ENCODE measurements at regions not wholly inside any gene's neighbourhood (a gene's known extent, or its start where the extent isn't known, plus 50 kb on each side); places are given as distances from the start of the nearest gene placed in this dataset.

GRCh38 chr2:196384729-196385128, 213.4 kb upstream of the STK17B start:
- no peak for DNase-seq (ENCODE audit: low read depth in 1 of 2, low spot score in 1 of 2)

DNA sequence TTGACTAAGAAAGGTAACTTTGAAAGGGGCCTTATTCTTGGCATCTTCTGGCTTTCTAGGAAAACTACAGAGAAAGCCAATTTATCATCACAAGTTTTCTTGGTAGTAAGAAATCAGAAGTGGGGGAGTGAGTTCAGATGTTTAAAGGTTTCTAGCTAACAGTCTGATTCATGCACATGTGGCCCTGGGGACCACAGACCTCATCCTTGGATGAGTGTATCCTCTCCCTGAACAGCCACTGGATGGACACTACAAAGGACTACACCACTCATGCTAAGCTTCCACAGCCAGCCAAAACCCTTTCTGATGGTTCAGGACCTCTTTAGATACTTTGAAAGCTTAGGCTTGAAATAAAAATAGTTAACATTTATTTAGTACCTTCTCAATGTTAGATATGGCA, 218.3 kb upstream of the STK17B start:
- DNase-seq (ENCODE audit: low read depth in 1 of 2, low spot score in 1 of 2), result no peak

GRCh38 chr2:196390243-196391148, 219.1 kb upstream of the STK17B start:
- no peak for DNase-seq (ENCODE audit: low read depth in 1 of 2, low spot score in 1 of 2)

DNA sequence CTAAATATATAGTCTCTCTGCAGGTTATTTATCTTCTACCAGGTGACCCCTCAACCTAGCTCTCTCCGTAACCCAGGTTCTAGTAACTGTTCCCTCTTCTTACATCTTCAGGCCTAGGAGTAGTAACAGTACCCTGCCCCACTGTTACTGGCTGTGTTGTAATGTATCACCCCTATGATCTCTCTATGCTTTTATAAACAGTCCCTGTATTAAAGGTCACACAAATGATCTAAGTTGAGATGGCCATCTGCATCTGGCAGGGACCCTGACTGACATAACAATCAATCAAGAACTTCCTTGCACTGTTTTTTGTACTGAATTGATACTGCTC, 219.7 kb upstream of the STK17B start:
- no peak for DNase-seq (ENCODE audit: low read depth in 1 of 2, low spot score in 1 of 2)

DNA sequence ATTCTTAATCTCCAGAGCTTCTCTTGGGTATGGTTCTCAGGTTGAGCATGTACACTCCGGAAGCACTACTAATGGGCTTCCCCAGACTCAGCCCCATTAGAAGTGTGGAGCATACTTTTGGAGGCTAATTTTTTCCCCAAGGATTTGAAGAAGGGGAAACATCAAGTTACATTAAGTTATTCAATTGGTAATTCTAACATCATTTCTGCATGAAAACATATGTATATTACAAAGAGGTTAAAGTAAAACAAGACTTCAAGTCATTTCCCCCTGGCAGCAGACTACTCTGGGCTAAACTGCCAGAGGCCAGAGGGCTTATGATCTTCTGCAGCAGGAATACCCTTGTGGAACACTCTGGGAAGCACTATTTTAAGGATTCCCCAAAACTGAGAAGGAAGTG, 227.7 kb upstream of the STK17B start:
- no peak for DNase-seq (ENCODE audit: low read depth in 1 of 2, low spot score in 1 of 2)

GRCh38 chr2:196399722-196400691, 228.6 kb upstream of the STK17B start:
- DNase-seq (ENCODE audit: low read depth in 1 of 2, low spot score in 1 of 2), result no peak

DNA sequence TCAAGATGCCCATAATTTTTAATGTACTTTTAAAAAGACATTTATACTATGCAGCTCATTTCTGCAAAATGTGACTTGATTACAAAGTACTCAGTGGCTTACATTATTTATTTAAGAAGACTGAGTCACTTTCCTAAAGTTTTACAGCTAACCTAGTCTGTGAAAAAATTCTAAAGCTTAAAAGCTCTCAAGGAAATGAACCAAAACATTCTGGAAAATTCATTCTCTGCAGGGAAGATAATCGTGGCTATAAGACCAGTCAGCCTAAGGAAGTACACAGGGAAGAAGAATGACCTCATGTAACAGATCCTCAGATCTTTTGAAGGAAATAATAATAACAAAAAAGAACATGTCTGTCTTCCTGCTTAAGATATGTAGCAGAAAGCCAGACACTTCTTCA, 232.1 kb upstream of the STK17B start:
- no peak for DNase-seq (ENCODE audit: low read depth in 1 of 2, low spot score in 1 of 2)

GRCh38 chr2:196404276-196404675, 232.9 kb upstream of the STK17B start:
- DNase-seq (ENCODE audit: low read depth in 1 of 2, low spot score in 1 of 2), result no peak

- no peak for DNase-seq (ENCODE audit: low read depth in 1 of 2, low spot score in 1 of 2)
Observed at GRCh38 chr2:196407675-196408264, 231.7 kb upstream of the CCDC150 start.

DNA sequence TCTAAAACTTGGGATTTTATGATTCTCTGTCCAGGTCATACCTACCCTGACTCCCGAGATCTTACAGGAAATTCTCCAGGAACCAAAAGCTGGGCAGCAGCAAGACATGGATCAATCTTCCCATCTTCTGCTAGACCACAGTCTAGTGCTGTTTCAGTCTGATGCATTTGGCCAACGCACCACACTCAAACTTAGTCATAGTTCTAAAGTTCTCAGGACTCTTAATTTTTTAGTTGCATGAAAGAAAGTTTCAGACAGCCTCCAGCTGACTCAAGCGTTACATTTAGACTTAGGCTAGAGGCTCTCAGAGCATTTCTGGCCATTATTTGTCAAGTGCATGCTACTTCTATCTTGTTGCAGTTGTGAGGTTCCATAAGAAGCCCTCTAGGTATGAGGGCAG, 230.1 kb upstream of the CCDC150 start:
- DNase-seq (ENCODE audit: low read depth in 1 of 2, low spot score in 1 of 2), result no peak

DNA sequence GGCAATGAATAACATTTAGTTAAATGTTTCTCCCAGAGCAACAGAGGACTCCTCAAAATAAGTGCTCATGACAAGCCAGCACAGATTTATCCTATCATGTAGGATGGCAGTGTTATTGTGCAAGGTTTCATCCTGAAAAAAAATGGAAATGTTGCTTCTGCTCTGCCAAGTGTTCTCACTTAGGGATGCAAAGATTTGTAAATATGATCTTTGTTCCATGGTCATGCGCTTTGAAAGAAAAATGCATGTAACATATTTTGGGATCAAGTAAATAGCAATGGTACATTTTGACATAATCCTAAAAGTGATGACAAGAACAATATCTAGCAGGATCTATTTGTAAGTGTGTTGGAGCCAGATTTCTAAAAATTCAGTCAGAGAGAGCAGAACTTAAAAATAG, 229.5 kb upstream of the CCDC150 start:
- DNase-seq (ENCODE audit: low read depth in 1 of 2, low spot score in 1 of 2), result no peak

DNA sequence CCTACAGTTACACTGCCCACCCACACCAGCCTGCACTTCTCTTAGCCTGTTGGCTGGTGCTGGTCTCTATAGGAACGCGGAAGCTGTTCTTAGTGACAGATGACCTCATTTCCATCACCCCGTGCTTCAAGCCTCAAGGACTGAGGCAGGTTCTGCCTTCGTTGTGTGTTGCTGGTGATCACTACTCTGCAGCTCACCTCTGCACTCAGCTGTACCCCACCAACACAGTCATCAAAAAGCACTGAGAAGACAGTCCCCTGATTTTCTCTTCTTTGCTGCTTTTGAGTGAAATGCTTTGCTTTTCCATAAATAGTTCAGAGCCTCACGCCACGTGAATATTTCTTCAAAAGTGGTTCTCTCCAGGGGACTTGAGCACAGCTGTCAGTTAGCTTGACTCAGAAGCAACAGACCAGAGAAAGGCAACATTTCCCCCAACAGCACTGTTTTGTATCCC, 225.7 kb upstream of the CCDC150 start:
- no peak for DNase-seq (ENCODE audit: low read depth in 1 of 2, low spot score in 1 of 2)

GRCh38 chr2:196415384-196415783, 224.1 kb upstream of the CCDC150 start:
- no peak for DNase-seq (ENCODE audit: low read depth in 1 of 2, low spot score in 1 of 2)

DNA sequence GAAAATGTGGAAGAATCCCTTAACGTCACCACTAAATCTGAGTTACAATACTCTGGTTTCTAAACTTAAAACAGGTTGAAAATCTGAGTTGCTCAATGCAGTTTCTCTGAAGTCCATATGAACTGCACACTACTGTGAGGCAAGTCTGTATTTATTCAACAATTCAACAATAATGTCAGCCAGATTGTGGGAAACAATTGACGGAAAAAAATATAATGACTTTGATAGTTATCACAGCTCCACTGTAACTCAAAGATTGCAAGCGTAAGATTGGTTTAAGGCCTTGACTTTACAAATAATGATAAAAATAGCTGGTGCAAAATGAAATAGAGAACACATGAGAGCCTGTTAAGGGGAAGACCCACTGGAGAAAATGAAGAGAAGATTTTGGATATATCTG, 219.4 kb upstream of the CCDC150 start:
- no peak for DNase-seq (ENCODE audit: low read depth in 1 of 2, low spot score in 1 of 2)

DNA sequence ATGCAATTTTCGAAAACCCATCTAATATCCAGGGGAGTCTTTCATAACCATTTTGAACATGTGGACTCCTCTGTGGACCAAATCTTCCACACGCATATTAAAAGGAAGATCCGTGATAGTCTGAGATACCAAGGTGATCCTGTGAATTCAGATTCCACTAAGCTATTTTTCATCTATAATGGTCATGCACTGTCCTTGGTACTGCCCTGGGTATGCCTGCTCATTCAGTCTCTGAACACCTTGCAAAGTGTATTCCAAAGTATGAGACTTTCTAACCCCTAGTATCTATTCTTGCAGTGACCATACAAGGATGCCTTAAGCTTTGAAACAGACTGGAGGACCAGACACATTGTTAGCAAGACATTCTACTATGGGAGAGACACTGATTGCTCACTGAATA, 217.6 kb upstream of the CCDC150 start:
- no peak for DNase-seq (ENCODE audit: low read depth in 1 of 2, low spot score in 1 of 2)

DNA sequence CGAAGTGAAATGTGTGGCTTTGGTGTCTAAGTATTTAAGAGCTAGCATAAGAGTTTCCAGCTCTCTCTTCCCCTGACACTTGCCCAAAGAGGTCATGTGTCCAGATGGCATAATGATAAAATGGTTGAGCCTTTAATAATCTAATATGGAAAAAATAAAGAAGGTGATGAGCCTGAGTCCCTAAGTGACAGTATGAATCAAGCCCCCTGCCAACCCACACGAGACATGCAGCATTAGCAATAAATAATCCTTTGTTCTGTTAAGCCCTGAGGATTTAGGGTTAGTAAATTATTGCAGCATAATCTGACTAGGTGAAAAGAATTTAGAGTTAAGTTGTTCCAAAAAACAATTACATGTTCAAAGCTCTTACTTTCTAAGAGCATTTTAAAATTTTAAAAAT, 217.2 kb upstream of the CCDC150 start:
- no peak for DNase-seq (ENCODE audit: low read depth in 1 of 2, low spot score in 1 of 2)

GRCh38 chr2:196426122-196426521, 213.4 kb upstream of the CCDC150 start:
- no peak for DNase-seq (ENCODE audit: low read depth in 1 of 2, low spot score in 1 of 2)

DNA sequence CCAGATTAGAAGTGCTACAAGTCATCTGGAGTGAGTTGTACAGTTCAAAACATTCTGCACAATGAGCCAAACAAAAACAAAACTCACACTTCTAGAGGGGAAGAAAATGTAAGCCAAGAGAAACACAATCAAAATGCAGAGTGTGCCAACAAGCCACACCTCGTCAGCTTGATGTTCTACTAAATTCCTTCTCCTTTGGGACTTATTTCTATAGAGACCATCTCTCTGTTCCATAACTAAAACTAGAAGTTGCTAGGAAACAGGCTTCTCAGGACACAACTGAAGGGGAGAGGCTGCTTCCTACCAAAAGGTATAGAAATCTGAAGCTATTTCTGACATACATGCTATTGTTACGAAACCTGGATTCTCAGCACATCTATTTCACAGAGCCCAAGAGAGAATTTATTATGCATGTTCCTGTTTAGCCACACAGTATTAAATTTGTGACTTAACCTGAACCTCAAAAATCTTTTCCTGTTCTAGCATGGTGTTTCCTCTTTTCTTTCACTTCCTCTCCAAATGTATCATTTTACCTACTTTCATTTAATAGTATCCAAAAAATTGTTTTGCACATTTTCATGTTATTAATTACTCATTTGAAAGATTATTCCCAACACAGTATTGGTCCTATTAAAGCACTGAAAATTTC, 211.4 kb upstream of the CCDC150 start:
- DNase-seq (ENCODE audit: low read depth in 1 of 2, low spot score in 1 of 2), result no peak

DNA sequence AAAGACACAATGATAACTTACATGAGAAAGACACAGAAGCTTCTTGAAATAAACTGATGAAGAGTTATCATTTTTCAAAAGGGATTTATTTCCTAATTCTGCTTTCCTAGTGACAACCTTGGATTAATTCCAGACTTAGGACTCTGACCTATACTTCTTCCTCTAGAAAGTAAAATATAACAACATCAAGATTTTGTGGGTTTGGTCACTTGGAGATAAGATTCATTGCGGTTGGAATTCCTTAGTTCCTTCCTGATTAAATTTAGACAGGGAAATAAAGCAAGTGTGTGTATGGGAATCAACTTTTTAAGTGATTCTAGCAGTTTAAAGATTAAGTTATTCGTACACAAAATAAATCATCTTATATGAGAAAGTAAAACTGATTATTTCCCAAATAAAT, 208.4 kb upstream of the CCDC150 start:
- no peak for DNase-seq (ENCODE audit: low read depth in 1 of 2, low spot score in 1 of 2)

- DNase-seq (ENCODE audit: low read depth in 1 of 2, low spot score in 1 of 2), result no peak
Observed at GRCh38 chr2:196431957-196432356, 207.6 kb upstream of the CCDC150 start.

DNA sequence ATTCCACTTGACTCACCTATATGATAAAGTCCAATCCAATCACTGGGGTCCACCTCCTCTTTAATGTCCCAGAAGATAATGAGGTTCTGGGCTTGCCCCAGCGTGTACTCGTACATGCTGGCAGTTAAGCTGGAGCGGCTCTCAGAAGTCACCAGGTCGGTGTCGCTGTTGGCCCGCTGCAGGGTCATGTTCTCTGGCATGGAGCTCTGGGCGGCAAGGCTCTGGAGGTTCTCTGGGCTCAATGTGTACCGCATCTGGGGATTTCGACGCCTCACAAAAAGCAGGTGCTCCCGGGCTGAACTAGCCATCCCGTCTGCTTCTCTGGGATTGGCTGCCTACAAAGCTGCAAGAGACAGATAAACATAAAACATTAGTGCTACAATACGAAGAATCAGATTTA, 206.4 kb upstream of the CCDC150 start:
- no peak for DNase-seq (ENCODE audit: low read depth in 1 of 2, low spot score in 1 of 2)
